Activated B cell treated with CpG ODN at 0.5 μM for 24 hours (primary cell): ENCODE measurements at regions not wholly inside any gene's neighbourhood (a gene's known extent, or its start where the extent isn't known, plus 50 kb on each side); places are given as distances from the start of the nearest gene placed in this dataset.
"Not testable (repeated sequence)": the region's sequence is repeated elsewhere in the genome, so short reads cannot be mapped to it uniquely, and the experiment has no call there.

Source experiments
- ATAC-seq: fragments of 200-7000 bp; cut with Tn5 transposase; one replicate; pipeline ENCODE4 v1.10.0; 2021; ENCODE audit warnings: low read depth, mild to moderate bottlenecking, moderate library complexity
- CTCF ChIA-PET: fragments of 350-600 bp; sonication (Branson Sonifier 250); formaldehyde crosslinking; loops from one replicate; lab custom pipeline; 2021; ENCODE audit warnings: antibody characterized with exemption; lab: Charles Lee
- POLR2A ChIA-PET: fragments of 350-600 bp; sonication (Branson Sonifier 250); formaldehyde crosslinking; loops from one replicate; lab custom pipeline; 2021; ENCODE audit warnings: antibody characterized with exemption; lab: Charles Lee
- DNase-seq: peaks from one replicate; pipeline ENCODE4 v3.0.0; 2022
- H3K27ac Mint-ChIP-seq: one replicate; pipeline ENCODE4 v1.8.0; 2020; ENCODE audit warnings: mixed read lengths
- H3K27me3 Mint-ChIP-seq: one replicate; pipeline ENCODE4 v1.8.0; 2021; ENCODE audit warnings: mixed read lengths
- H3K36me3 Mint-ChIP-seq: one replicate; pipeline ENCODE4 v1.8.0; 2021; ENCODE audit warnings: low read depth, mixed read lengths
- H3K4me1 Mint-ChIP-seq: one replicate; pipeline ENCODE4 v1.8.0; 2021; ENCODE audit warnings: mixed read lengths
- H3K4me3 Mint-ChIP-seq: one replicate; pipeline ENCODE4 v1.8.0; 2020; ENCODE audit warnings: mild to moderate bottlenecking, mixed read lengths
- H3K9me3 Mint-ChIP-seq: one replicate; pipeline ENCODE4 v1.8.0; 2020; ENCODE audit warnings: mixed read lengths
- intact Hi-C: fragments of 100-400 bp; cut with micrococcal nuclease; formaldehyde crosslinking; loops from one replicate; pipeline ENCODE4 v1.15.1; 2024
- TF ChIP-seq, protein P1 (sequence below): fragments of 200-600 bp; IDR thresholded peaks from one replicate; pipeline ENCODE4 v1.8.0; 2022; ENCODE audit warnings: antibody characterized with exemption, mild to moderate bottlenecking

GRCh38 chr5:107739661-107740060, 68.9 kb upstream of the EFNA5 start:
- ATAC-seq (no peak), DNase-seq (no peak)
- Mint-ChIP-seq H3K27ac (no peak overlapping the region), H3K4me1 (no peaks in the 10 kb centered on the region), H3K9me3 (no peaks in the 10 kb centered on the region), H3K4me3 (no peak overlapping the region), H3K27me3 (no peaks in the 10 kb centered on the region), H3K36me3 (no peaks in the 10 kb centered on the region)
- POLR2A ChIA-PET, result no interaction called here
- CTCF ChIA-PET, result no interaction called here
- intact Hi-C loops, result no loop called here
- TF ChIP-seq, protein P1, sequence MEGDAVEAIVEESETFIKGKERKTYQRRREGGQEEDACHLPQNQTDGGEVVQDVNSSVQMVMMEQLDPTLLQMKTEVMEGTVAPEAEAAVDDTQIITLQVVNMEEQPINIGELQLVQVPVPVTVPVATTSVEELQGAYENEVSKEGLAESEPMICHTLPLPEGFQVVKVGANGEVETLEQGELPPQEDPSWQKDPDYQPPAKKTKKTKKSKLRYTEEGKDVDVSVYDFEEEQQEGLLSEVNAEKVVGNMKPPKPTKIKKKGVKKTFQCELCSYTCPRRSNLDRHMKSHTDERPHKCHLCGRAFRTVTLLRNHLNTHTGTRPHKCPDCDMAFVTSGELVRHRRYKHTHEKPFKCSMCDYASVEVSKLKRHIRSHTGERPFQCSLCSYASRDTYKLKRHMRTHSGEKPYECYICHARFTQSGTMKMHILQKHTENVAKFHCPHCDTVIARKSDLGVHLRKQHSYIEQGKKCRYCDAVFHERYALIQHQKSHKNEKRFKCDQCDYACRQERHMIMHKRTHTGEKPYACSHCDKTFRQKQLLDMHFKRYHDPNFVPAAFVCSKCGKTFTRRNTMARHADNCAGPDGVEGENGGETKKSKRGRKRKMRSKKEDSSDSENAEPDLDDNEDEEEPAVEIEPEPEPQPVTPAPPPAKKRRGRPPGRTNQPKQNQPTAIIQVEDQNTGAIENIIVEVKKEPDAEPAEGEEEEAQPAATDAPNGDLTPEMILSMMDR, result no peak

DNA sequence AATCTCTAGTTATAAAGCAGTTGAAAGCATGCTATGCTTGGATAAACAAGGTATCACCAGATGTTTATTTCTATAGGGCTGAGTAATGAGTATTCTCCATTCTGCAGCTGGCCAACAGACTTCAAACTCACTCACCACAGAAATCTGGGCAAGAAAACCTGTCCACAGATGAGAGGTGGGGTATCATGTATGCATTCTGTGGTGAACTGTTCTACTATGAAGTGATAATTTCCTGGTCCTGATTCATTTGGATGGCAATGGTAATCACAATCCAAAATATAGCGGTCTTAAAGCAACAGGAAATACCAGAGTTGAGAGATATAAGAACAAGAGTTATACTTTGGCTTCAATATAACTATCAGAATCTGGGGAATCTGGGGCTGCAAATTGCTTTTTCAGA, 65.9 kb upstream of the EFNA5 start:
- ChIA-PET POLR2A (no interaction called here), CTCF (no interaction called here)
- no peak overlapping the region for H3K4me3 Mint-ChIP-seq
- ATAC-seq (no peak), DNase-seq (no peak)
- H3K9me3 Mint-ChIP-seq, result no peaks in the 10 kb centered on the region
- H3K36me3 Mint-ChIP-seq, result no peaks in the 10 kb centered on the region
- H3K4me1 Mint-ChIP-seq, result no peaks in the 10 kb centered on the region
- intact Hi-C loops, result no loop called here
- no peak overlapping the region for H3K27ac Mint-ChIP-seq
- no peaks in the 10 kb centered on the region for H3K27me3 Mint-ChIP-seq
- TF ChIP-seq, protein P1, result no peak

DNA sequence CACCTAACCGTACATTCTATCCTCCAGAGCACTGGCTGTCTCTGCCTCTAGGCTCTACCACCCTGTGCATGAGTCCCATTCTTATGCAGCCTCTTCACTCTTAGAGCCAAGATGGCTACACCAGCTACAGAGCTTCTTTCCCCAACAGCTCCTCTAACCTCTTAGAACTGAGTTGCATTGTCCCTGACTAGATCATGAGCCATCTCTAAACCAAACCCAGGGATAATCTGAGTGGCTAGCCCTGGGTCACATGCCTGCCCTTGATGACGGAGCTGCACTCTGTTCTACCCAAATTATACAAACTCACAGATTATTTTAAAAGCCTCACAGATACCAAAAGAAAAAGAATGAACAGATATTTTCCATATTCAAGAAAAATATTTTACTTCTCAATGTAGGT, 65.4 kb upstream of the EFNA5 start:
- H3K4me3 Mint-ChIP-seq, POLR2A ChIA-PET, DNase-seq, intact Hi-C loops, H3K4me1 Mint-ChIP-seq, H3K27ac Mint-ChIP-seq, ATAC-seq, CTCF ChIA-PET, H3K9me3 Mint-ChIP-seq, H3K36me3 Mint-ChIP-seq, H3K27me3 Mint-ChIP-seq: not testable (repeated sequence)

- H3K9me3 Mint-ChIP-seq, result no peaks in the 10 kb centered on the region
- POLR2A ChIA-PET, result no interaction called here
- H3K27ac Mint-ChIP-seq, result no peak overlapping the region
- no peaks in the 10 kb centered on the region for H3K4me1 Mint-ChIP-seq
- ATAC-seq (no peak), DNase-seq (no peak)
- H3K27me3 Mint-ChIP-seq, result no peaks in the 10 kb centered on the region
- intact Hi-C loops, result no loop called here
- no peak overlapping the region for H3K4me3 Mint-ChIP-seq
- H3K36me3 Mint-ChIP-seq, result no peaks in the 10 kb centered on the region
- CTCF ChIA-PET, result no interaction called here
- TF ChIP-seq, protein P1, result no peak
Measured at GRCh38 chr5:107735558-107735957, 64.8 kb upstream of the EFNA5 start.

DNA sequence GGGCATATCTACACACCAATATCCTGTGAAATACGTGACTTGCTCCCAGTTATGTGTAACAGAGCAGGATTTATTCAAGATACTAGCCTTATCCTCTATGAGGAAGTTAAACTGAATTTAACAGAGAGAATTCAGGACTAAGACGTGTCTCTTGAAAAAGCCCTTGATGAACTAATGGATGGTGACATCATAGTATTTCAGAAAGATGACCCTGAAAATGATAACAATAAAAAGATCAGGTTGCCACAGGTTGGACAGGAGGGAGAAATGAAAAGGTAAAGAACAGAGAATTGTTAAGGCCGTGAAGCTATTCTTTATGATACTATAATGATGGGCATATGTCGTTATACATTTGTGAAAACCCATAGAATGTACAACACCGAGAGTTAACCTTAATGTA, 56.2 kb upstream of the EFNA5 start:
- intact Hi-C loops, result no loop called here
- H3K4me1 Mint-ChIP-seq, result no peaks in the 10 kb centered on the region
- H3K9me3 Mint-ChIP-seq, result peaks cover 8% of the 10 kb centered on the region
- no peaks in the 10 kb centered on the region for H3K36me3 Mint-ChIP-seq
- ATAC-seq, result no peak
- H3K27ac Mint-ChIP-seq, result no peak overlapping the region
- no peak for DNase-seq
- no peak overlapping the region for H3K4me3 Mint-ChIP-seq
- TF ChIP-seq, protein P1, result no peak
- H3K27me3 Mint-ChIP-seq, result no peaks in the 10 kb centered on the region
- POLR2A ChIA-PET, result no interaction called here
- CTCF ChIA-PET, result no interaction called here

GRCh38 chr5:107724642-107725041, 53.9 kb upstream of the EFNA5 start:
- no peaks in the 10 kb centered on the region for H3K4me1 Mint-ChIP-seq
- no peaks in the 10 kb centered on the region for H3K27me3 Mint-ChIP-seq
- H3K4me3 Mint-ChIP-seq, result no peak overlapping the region
- ATAC-seq (no peak), DNase-seq (no peak)
- TF ChIP-seq, protein P1, result no peak
- H3K27ac Mint-ChIP-seq, result no peak overlapping the region
- no peaks in the 10 kb centered on the region for H3K36me3 Mint-ChIP-seq
- H3K9me3 Mint-ChIP-seq, result peaks cover 17% of the 10 kb centered on the region
- ChIA-PET CTCF (no interaction called here), POLR2A (no interaction called here)
- intact Hi-C loops, result no loop called here

- ATAC-seq, DNase-seq, H3K27me3 Mint-ChIP-seq, H3K4me1 Mint-ChIP-seq, intact Hi-C loops, H3K4me3 Mint-ChIP-seq, H3K36me3 Mint-ChIP-seq, CTCF ChIA-PET, H3K27ac Mint-ChIP-seq, POLR2A ChIA-PET: not testable (repeated sequence)
- H3K9me3 Mint-ChIP-seq, result peaks cover 23% of the 10 kb centered on the region
Measured at GRCh38 chr5:107721241-107721640, 50.5 kb upstream of the EFNA5 start.
